H7 (cell line): ENCODE measurements at regions not wholly inside any gene's neighbourhood (a gene's known extent, or its start where the extent isn't known, plus 50 kb on each side); places are given as distances from the start of the nearest gene placed in this dataset.
A peak's percentile ranks its signal among the peaks of the same experiment; 100 is the strongest.

Source experiments
- DNase-seq: peaks from one replicate; pipeline ENCODE4 v3.0.0; 2012
- H3K27me3 ChIP-seq: 2 replicates; pipeline ENCODE4 v1.6.0; 2011; ENCODE audit warnings: mild to moderate bottlenecking, low read length; ENCODE audit not compliant: control insufficient read depth, insufficient read depth
- H3K36me3 ChIP-seq: replicated peaks from 2 replicates; pipeline ENCODE4 v1.5.1; 2011; ENCODE audit warnings: low read length; ENCODE audit not compliant: control insufficient read depth, insufficient read depth
- H3K4me3 ChIP-seq: 2 replicates; pipeline ENCODE4 v1.5.1; 2011; ENCODE audit warnings: low read depth, mild to moderate bottlenecking, control low read depth, low read length, moderate library complexity; ENCODE audit not compliant: insufficient read depth

DNA sequence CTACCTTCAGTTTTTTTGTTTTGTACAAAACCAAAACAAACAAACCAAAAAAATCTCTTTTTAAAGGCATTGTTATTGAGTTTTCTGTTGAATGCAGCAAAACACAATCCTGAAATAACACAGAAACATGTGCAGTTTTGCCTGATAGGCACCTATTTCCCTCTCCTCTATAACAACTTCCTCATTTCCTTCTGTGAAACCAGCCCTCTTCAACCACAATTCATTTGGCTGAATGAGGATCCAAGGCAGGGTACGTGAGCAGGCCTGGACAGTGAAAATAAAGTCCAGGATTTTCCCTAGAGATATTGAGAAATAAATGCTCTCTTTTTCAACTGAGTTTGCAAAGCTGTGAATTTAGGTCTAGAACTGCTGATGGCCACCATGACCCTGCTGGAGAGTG is 134.8 kb upstream of the LARP1 start:
- Histone ChIP-seq H3K27me3 (no peaks in the 10 kb centered on the region; the same call in 1 of the 2 replicates), H3K36me3 (no peaks in the 10 kb centered on the region), H3K4me3 (no peak overlapping the region)
- no peak for DNase-seq

DNA sequence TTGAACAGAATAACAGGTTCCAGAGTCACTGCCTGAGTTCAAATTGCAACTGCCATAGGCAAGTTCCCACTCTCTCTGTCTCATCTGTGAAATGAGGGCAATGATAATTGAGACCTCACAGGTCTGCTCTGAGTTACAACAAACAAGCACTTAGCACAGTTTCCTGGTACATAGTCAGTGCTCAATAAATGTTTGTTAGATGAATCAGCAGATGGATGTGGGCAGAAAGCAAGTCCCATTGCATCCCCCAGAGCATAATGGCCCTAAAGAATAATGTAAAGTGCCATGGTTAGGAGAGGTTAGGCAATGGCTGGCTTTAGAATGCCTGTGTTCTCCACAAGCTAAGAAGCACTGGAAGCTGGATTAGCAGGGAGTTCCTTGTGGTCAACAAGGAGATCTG is 136.5 kb upstream of the LARP1 start:
- H3K36me3 ChIP-seq, result no peaks in the 10 kb centered on the region

DNA sequence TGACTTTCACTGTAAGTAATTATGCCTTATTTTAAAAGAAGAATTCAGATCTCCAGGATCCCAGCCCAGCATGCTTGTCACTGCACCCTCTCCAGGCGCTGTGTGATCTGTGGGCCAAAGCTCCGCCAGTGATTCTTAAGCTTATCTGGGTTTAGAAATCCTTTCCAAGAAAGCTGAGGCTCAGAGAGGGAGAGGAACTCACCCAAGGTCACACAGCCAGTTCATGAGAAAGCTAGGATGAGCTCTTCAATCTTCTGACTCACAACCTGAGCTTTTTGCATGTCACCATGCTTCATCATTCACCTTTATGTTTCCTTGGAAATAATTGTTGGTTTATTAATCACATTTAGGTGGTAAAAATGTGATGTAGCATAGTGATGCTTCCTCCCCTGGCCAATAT is 136.6 kb upstream of the HAND1 start:
- DNase-seq, result no peak
- H3K4me3 ChIP-seq, result no peak overlapping the region
- peaks cover 25% of the 10 kb centered on the region for H3K27me3 ChIP-seq
- H3K36me3 ChIP-seq, result no peaks in the 10 kb centered on the region

More for the DNA sequence above, 136.5 kb upstream of the LARP1 start:
- no peaks in the 10 kb centered on the region for H3K27me3 ChIP-seq
- no peak for DNase-seq
- H3K4me3 ChIP-seq, result no peak overlapping the region

DNA sequence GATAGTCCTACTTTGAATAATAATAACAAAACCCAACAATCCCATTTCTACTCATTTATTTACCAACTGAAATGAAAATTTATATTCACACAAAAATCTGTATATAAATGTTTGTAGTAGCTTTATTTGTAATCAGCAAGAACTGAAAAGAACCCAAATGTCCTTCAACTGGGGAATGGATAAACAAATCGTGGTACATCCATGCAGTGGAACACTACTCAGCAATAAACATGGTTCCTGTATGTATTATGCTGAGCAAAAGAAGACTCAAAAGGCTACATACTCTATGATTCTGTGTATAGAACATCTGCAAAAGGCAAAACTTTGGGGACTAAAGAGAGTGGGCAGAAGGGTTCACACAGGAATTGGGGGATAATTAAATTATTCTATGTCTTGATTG is 136.1 kb upstream of the HAND1 start:
- H3K4me3 ChIP-seq, result no peak overlapping the region
- no peaks in the 10 kb centered on the region for H3K36me3 ChIP-seq
- no peak for DNase-seq
- H3K27me3 ChIP-seq, result peaks cover 30% of the 10 kb centered on the region

DNA sequence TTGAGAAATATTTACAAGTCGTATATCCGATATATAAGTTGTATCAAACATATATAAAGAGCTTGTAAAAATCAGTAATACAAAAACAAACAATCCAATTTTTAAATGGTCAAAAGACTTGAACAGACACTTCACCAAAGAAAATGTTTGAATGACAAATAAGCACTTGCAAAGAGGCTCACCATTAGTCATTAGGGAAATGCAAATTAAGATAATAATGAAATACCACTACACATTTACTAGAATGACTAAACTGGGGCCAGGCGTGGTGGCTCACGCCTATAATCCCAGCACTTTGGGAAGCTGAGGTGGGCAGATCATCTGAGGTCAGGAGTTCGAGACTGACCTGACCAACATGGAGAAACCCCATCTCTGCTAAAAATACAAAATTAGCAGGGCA is 134.6 kb upstream of the HAND1 start:
- peaks cover 35% of the 10 kb centered on the region for H3K27me3 ChIP-seq

DNA sequence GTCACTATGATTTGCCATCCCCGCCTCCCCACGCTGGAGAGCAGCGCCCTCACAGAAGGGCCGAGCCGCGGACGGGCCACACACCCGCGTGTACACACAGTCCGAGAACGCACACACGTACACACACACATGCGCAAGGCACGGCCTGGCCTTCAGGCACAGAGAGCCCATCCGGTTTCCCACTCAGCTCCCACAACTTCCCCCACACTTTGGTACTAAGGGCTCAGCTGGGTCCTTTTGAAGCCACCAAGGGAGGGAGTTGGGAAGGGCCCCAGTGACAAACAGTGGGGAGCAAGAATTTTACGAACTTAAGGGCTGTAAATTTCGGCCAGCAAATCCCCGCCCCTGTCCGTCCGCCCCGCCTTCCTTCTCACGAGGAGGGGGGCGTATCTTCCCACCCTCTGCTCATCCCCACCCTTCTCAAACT is 133.3 kb upstream of the HAND1 start:
- H3K4me3 ChIP-seq, result peak overlapping the region; percentile 32

More for the DNA sequence above, 134.6 kb upstream of the HAND1 start:
- Histone ChIP-seq H3K36me3 (no peaks in the 10 kb centered on the region), H3K4me3 (no peak overlapping the region)
- DNase-seq, result no peak

DNA sequence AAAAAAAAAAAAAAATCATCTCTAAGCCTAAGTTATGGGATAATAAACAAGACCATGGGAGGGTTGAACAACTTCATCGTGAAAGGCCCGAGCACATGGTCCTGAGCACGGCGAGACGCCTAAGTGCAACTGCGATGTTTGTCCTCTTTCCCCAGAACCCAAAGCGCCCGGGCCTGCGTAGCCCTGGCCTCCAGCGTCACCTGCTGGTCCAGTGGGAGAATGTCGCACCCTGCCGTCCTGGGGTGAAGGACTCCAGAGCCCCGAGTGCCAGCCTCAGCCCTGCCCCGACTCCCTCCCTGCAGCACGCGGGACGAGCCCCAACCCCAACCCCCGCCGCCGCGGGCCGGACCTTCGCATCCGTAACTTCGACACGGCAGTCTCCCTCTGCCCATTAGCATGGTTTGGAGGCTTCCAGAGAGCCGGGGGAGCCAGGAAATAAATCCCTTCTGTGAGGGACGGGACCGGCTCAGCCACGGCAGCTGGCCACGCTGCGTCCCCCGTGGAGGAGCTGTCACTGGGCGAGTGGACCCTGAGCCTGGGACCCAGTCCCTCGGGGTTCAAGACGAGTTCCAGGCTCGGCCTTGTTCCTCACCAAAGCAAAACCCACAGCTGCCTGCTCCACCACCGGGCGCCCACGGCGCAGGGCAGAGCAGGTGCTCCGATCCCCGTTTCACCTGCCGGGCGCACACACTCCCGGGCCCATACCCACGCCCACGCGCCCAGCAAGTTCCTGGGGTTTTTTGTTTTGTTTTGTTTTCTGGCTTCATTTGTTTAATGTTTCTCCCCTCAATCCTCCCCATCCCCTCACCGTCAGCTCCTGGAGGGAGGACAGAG is 132.5 kb upstream of the HAND1 start:
- Histone ChIP-seq H3K4me3 (peak overlapping the region; percentile 40), H3K36me3 (no peaks in the 10 kb centered on the region), H3K27me3 (peaks cover 35% of the 10 kb centered on the region)
- DNase-seq, result peak; percentile 96

More for the DNA sequence above, 133.3 kb upstream of the HAND1 start:
- DNase-seq, result peak; percentile 70
- peaks cover 35% of the 10 kb centered on the region for H3K27me3 ChIP-seq
- no peaks in the 10 kb centered on the region for H3K36me3 ChIP-seq

DNA sequence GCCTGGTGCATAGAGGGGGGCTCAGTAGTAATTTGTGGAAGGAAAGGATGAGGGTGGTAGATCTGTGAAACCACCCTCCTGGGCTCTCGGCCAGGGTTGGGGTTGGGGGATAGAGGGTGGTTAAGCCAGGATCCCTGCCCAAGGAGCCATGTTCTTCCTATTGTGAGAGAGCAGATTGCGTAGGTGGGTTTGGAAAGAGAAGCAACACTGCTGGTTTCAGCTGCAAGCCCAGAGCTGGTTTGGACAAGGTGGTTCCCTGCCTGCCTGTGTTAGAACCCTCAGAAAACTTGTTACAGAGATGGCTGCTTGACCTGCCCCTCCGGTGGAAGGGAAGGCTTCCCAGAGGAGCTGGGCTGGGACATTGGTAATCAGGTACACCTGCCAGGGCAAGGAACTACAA is 131.2 kb upstream of the HAND1 start:
- DNase-seq, result no peak
- Histone ChIP-seq H3K4me3 (no peak overlapping the region), H3K27me3 (peaks cover 39% of the 10 kb centered on the region), H3K36me3 (no peaks in the 10 kb centered on the region)

DNA sequence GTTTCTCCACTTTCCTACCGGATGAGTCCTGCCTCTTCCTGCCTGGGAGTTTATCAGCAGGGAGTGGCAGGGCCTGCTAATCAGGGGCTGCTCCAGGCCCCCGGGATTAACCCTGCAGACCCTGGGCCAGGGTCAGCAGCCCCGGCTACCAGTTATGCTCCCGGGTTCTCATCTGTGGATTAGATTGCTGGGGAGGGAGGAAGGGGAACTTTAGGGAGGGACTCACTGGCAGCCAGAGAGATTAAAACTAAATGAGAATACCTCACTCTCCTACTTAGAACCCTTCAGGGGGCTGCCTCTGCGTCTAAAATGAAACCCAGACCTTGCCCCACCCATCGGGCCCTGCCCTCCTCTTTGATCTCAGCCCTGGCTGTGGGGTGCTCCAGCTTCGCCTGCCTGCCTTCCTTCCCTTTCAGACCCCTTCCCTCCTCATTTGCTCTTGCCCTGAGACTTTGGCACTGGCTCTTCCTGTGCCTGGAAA is 130.5 kb upstream of the HAND1 start:
- Histone ChIP-seq H3K36me3 (no peaks in the 10 kb centered on the region), H3K4me3 (no peak overlapping the region), H3K27me3 (peaks cover 42% of the 10 kb centered on the region)
- peak; percentile 62 for DNase-seq

DNA sequence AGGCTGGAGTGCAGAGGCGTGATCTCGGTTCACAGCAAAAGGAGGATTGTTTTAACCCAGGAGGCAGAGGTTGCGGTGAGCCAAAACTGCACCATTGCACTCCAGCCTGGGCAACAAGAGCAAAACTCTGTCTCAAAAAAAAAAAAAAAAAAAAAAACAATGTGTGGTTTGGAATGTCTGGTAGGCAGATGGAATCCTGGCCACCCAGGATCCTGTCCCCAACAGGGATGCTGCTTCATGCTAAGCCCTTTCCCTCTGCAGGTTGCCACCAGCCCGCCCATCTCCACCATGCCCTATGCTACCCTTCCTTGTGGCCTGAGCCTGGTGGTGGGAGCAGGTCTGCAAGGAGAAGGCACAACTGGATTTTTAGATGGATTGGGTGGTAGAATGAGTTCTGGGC is 129.7 kb upstream of the HAND1 start:
- peaks cover 43% of the 10 kb centered on the region for H3K27me3 ChIP-seq
- H3K36me3 ChIP-seq, result no peaks in the 10 kb centered on the region
- no peak overlapping the region for H3K4me3 ChIP-seq
- DNase-seq, result no peak

DNA sequence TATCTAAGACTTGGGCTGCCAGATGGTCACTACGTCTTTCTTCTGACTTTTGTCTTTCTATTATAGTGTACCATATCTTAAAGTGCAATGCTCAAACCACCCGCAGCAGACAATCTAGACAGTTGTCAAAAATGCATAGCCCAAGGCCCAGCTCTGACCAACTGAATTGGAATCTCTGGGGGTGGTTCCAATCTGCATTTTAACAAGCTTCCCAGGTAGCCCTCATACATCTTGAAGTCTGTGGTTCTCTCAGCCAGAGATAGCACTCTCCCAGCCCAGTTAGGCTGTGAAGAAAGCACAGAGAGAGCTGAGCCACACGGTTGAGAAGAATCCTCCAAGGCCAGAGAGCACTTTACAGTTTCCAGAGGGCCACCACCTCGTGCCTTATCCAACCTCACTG is 128.2 kb upstream of the HAND1 start:
- DNase-seq, result no peak
- peaks cover 30% of the 10 kb centered on the region for H3K27me3 ChIP-seq
- H3K4me3 ChIP-seq, result no peak overlapping the region

DNA sequence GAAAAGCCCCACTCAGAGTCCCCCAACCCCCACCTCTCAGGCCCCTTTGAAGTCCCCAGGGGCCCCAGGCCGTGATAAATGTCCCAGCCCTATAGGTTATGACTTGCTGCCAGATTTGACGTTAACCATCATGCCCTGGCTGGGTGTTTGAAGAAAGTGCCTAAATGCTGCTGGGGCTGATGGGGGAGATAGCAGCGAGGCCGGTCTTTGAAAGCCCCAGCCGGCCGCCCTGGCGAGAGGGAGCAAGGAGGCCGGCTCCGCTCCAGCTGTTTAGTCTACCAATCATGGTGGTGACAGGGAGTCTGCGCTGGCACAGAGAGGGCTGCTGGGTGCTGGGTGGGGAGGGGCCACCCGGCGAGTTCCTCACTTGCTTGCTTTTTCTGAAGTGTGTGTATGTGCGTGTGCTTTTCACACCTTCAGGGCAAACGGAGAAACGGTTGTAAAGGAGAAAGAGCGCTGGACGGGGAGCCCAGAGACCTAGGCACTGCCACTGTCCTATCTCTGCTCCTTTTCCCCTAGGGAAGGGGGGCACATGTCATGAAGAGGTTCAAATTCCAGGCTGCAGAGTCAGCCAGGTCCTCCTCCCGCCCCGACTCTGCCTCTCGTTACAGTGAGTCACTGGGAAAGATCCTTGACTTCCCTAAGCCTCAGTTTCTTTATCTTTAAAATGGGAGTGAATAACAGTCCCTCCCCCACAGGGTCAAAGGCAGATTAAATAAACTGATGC is 126.1 kb upstream of the HAND1 start:
- H3K4me3 ChIP-seq, result no peak overlapping the region
- H3K36me3 ChIP-seq, result no peaks in the 10 kb centered on the region
- peaks cover 13% of the 10 kb centered on the region for H3K27me3 ChIP-seq
- peak; percentile 75 for DNase-seq

More for the DNA sequence above, 128.2 kb upstream of the HAND1 start:
- H3K36me3 ChIP-seq, result no peaks in the 10 kb centered on the region

DNA sequence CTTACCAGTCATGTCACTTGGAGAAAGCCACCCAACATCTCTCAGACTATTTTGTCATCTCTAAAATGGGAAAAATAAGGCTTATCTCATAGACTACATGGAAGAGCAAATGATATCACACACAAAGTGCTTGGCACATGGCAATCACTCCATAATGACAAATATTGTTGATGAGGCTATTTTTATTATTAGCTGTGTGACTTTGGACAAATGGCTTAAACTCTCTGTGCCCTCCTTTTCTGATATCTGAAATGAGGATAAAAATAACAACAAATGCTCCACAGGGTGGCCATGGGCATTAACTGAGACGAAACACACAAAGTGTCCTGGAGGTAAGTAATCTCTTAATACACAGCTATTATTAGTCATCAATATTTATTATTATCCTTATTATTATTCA is 125.5 kb upstream of the HAND1 start:
- Histone ChIP-seq H3K27me3 (peaks cover 9% of the 10 kb centered on the region), H3K36me3 (no peaks in the 10 kb centered on the region), H3K4me3 (no peak overlapping the region)
- DNase-seq, result no peak

DNA sequence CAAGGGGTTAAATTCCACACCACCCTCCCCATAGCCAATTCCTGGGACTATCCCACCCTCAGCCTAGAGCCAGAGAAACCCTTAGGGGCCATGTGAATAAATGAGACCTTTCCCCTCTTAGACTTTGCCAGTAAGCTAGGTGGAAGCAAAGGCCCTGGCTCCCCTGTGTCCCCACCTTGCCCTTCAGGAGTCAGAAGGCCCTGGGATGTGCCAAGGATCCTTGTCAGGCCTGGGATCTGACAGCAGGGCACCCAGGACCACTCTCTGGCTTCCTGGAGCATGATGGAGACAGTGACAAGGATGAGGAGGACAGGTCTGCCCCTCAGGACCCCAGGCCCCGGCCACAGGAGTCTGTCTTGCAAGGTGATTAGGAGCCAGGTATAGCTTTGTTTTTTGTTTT is 125.0 kb upstream of the HAND1 start:
- peaks cover 9% of the 10 kb centered on the region for H3K27me3 ChIP-seq
- no peaks in the 10 kb centered on the region for H3K36me3 ChIP-seq
- no peak overlapping the region for H3K4me3 ChIP-seq
- no peak for DNase-seq

DNA sequence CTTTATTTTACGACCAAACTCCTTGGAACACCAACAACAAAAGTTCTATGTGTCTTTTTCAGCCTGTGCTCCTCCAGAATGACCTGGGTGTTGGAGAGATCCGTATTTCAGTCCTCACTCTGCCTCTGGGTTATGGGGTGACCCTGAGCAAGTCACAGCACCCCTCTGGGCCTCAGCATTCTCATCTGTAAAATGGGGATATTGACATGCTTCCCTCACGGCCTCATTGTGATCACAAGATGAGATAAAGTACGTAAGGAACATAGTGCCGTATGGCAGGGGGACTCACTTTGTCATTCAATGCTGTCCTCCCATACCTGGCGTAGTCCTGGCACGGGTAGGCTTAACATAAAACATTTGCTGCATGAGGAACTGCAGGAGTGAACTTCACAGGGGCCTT is 123.0 kb upstream of the HAND1 start:
- Histone ChIP-seq H3K36me3 (no peaks in the 10 kb centered on the region), H3K4me3 (no peak overlapping the region), H3K27me3 (peaks cover 8% of the 10 kb centered on the region)
- DNase-seq, result no peak
